ENCODE measurements at regions not wholly inside any gene's neighbourhood (a gene's known extent, or its start where the extent isn't known, plus 50 kb on each side); places are given as distances from the start of the nearest gene placed in this dataset.
A peak's percentile ranks its signal among the peaks of the same experiment; 100 is the strongest.
"Not testable (repeated sequence)": the region's sequence is repeated elsewhere in the genome, so short reads cannot be mapped to it uniquely, and the experiment has no call there.

DNA sequence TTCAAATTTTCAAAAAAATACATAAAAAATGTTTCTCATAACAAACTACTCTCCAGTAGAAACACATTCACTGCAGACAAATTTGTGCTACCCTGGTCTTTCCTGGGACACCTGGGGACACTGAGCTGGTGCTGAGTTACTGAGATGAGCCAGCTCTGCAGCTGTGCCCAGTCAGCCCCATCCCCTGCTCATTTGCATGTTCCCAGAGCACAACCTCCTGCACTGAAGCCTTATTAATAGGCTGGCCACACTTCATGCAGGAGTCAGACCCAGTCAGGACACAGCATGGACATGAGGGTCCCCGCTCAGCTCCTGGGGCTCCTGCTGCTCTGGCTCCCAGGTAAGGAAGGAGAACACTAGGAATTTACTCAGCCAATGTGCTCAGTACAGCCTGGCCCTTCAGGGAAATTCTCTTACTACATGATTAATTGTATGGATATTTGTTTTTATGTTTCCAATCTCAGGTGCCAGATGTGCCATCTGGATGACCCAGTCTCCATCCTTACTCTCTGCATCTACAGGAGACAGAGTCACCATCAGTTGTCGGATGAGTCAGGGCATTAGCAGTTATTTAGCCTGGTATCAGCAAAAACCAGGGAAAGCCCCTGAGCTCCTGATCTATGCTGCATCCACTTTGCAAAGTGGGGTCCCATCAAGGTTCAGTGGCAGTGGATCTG lies 1529.3 kb downstream of the RPIA start:
- DNase-seq (ENCODE audit: low read depth), result peak; percentile 36

DNA sequence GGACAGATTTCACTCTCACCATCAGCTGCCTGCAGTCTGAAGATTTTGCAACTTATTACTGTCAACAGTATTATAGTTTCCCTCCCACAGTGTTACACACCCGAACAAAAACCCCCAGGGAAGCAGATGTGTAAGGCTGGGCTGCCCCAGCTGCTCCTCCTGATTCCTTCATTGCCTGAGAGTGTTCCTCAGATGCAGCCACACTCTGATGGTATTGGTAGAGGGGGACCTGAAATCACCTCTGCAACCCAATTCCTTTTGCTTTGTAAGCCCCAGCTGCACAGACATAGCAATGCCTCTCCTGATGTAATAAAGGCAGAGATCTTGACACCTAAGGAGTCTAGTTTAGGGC lies 1529.8 kb downstream of the RPIA start:
- DNase-seq (ENCODE audit: low read depth), result no peak

DNA sequence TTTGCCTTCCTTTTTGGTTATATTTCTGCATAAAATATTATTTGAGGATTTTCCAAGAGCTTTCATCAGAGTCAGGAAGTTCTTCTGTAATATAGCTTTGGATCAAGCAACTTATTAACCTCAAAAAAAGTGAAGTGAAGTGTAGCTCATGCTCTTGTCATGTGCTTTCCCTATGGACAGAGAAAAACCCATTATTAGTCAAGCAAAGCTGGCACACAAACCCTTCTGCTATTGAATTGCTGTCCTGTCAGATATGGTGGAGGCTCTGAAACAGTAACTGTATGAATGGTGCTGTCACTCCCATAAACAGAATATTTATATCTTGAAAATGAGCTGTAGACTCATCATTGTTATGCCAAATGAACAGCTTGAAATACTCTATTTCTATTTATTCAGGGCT lies 1533.3 kb downstream of the RPIA start:
- not testable (repeated sequence) for DNase-seq (ENCODE audit: low read depth)

DNA sequence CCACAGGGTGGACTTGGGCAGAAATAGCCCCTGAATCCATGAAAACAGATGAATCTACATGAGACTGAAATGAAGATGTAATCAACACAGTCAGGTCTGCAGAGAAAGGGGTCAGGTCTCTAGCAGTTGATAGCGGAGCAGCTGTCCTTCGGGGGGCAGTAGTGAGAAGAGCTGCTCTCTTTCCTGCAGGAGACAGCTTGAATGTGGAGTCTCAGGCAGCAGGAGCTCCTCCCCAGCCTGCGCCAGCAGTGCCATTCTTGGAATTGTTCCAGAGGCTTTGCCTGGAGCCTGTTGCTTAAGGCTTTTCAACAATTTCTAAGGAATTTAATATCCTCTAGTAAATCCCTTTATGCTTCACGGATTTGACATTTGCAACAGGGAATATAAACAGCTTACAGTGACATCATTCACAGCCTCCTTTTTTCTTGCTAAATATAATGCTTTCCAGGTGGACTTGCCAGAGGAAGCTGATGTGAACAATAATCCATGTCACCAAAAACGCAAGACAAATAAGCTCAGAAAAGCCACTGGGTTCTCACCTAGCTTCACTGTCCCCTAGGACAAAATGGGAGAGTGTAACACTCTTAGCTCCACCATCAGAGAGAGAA lies 1535.1 kb downstream of the RPIA start:
- peak; percentile 17 for DNase-seq (ENCODE audit: low read depth)

DNA sequence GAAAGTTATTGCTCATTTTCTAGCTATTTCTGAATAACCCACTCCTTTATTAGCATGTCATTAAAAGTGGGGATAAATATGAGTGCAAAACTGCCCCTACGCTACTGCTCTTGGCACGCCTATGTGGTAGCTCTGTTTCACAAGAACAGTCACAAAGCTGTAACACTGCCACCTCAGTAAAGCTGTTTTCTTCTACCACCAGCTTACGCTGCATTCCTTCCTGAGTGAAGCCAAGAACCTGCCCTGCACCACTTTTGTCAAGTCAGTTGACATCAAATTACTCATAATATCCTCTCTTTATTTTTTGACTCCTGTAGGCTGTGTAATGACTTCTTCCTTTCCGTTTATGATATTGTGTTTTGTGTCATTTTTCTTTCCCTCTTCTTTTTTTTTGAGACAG lies 1539.7 kb downstream of the RPIA start:
- DNase-seq (ENCODE audit: low read depth), result not testable (repeated sequence)

DNA sequence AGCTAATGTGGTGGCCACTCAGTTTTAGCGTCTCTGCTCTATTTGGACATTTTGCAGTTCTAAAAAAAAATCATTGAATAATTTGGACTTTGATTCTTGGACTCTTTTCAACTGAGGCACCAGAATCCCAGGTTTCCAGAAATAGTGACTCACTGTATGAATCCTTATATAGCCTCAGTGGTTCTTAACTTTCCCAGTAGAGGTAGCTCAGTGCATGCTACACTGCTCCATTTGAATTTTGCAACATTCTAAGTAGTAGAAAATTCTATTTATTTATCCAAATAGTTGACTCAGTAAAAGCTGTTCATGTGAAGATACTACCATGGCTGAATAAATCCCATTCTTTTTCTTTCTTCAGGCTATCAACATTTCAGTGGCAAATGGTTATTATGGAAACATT lies 1544.0 kb downstream of the RPIA start:
- DNase-seq (ENCODE audit: low read depth), result not testable (repeated sequence)

DNA sequence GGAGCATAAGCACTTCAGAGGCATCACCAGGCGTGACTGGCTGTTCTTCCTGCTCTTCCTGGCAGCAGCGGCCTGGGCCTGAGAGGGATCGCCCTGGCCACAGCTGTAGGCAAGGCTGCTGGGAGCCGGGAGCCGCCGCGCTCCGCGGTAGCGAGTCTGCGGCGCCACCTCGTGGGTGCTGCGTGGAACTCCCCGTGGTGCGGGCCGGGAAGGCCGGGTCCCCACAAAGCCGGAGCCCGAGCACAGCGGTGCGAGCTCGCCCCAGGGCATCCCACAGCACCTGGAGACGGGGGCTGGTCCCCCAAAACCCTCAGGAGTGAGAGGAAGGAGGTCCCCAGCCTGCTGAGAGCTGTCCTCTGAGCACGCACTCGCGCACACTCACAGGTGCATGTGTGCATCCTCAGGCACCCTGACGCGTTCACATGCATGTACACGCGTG lies 1546.5 kb downstream of the RPIA start:
- peak; percentile 75 for DNase-seq (ENCODE audit: low read depth)

DNA sequence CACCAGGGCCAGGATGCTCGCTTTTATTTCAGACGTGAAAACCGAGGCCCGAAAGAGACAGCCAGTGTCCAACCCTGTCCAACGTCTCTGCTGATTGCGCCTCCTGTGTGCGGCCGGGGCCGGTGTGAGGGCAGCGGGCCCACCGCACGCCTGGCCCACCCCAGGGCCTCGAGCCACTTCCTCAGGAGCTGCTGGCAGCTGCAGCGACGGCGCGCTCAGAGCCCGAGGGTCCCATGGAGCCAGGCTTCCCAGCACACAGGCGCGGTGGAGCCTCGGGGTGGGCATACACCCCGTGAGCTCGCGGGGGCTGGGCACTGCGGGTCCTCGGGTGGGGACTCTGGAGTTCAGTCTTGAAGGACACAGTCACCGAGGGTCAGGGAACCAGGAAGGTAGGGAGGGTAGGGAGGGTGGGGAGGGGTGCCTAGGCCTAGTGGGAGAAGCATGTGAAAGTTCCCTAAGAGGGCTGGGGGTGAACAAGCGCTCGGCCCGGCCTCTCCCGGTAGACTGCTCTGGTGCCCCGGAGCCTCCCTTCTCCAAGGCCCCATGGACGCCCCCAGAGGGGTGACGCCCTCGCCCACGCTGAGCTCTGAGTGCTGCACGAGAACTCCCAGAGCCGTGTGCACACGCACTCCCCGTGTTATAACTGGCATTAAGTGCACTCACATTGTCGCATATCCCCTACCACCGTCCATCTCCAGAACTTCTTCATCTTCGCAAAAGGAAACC lies 1547.2 kb downstream of the RPIA start:
- not testable (repeated sequence) for DNase-seq (ENCODE audit: low read depth)

DNA sequence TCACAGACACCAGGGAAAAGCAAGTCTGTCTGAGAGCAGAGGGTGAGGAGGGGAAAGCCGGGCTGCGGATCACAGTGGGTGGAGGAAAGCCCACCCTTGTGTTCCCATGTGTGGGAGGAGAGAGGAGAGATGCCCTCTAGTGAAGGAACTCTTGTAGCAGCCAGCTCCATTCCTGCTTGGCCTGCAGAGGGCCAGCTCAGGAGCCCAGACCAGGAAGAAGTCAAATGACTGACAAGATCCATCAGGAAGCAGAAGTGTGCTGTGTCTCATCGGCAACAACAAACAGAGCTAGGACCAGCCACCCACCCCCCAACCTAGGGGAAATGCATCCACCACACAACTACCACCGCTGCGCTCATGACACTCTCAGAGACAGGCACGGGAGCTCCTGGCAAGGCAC lies 1548.3 kb downstream of the RPIA start:
- DNase-seq (ENCODE audit: low read depth), result peak; percentile 21

DNA sequence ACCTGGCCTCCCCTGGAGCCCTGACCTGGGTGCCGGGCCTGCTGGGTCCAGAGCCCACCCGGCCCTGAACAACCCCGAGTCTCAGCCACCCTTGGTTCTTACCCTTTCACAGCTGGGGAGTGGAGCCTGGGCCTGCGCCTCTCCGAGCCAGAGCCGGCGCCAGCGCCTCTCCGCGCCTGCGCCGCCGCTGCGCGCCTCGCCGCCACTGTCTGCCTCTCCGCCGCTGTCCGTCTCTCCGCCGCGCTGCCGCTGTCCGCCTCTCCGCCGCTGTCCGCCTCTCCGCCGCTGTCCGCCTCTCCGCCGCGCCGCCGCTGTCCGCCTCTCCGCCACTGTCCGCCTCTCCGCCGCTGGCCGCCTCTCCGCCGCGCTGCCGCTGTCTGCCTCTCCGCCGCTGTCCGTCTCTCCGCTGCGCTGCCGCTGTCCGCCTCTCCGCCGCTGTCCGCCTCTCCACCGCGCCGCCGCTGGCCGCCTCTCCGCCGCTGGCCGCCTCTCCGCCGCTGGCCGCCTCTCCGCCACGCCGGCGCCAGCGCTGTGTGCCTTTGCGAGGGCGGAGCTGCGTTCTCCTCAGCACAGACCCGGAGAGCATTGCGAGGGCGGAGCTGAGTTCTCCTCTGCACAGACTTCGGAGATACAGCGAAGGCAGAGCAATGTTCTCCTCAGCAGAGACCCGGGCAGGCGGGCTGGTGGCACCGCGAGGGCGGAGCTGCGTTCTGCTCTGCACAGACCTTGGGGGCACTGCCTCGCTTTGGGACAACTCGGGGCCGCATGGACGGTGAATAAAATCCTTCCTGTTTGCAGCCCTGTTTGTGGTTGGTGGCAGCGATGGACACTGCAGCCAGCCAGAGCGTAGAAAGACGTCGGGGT lies 1553.7 kb downstream of the RPIA start:
- peak; percentile 52 for DNase-seq (ENCODE audit: low read depth)

DNA sequence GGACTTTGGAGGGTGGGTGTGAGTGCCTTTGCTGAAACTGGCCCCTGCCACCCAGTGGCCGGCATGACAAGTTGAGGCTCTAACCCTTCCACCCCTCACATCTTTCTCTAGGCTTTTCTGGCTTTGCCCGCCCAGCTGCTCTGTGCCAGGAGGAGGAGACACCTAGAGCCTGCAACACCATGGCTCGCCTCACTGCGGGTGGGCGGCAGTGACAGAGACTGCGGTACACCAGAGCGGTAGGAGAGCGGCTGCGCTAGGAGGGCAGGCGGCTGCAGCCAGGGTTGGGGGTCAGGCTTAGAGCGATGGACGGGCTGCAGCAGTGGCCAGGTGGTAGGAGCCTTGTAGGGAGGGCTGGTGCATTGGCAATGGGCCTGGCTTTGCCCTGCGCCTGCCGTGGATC lies 1556.9 kb downstream of the RPIA start:
- DNase-seq (ENCODE audit: low read depth), result peak; percentile 15

DNA sequence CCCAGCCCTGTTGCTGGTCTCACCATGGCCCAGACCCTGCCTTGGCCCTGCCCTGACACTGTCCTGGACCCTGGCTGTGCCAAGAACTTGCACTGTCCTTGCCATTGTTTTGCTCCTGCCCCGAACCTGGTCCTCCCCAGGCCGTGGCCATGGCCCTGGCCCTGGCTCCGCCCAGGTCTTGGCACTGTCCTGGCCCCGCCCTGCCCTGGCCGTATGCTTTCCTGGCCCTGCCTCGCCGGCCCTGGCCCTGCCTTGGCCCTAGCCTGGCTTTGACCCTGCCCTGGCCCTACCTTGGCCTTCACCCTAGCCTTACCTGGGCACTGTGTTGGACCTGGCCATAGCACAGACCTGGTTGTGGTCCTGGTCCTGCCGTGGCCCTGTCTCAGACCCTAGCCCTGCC lies 1558.9 kb downstream of the RPIA start:
- not testable (repeated sequence) for DNase-seq (ENCODE audit: low read depth)

DNA sequence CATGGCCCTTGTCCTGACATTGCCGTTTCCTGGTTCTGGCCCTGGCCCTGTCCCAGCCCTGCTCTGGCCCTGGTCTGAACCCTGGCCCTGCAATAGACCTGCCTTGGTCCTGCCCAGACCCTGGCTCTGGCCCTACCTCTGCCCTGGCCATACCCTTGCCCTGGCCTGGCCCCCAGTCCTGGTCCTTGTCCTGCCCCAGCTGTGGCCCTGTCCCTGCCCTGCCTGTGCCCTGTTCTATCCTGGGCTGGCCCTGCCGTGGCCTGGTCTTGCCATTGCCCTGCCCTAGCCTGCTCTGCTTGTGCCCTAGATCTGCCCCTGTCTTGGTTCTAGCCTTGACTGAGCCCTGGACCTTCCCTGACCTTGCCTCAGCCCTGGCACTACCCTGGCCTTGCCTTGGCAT lies 1560.1 kb downstream of the RPIA start:
- DNase-seq (ENCODE audit: low read depth), result not testable (repeated sequence)

DNA sequence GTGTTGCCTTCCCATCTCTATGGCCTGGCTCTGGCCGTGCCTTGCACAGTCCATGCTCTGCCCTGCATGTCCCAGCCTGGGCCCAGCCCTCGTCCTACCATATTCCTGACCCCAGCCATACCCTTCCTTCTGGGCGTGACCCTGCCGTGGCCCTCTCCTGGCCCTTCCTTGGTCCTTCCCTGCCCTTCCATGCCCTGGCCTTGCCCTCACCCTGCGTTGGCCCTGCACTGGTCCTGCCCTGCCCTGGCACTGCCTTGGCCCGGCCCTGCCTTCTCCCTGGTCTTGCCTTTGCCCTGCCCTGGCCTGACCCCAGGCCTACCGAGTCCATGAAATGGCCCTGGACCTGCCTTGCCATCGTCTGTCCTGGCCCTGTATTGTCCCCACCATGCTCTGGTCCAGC lies 1561.8 kb downstream of the RPIA start:
- not testable (repeated sequence) for DNase-seq (ENCODE audit: low read depth)

DNA sequence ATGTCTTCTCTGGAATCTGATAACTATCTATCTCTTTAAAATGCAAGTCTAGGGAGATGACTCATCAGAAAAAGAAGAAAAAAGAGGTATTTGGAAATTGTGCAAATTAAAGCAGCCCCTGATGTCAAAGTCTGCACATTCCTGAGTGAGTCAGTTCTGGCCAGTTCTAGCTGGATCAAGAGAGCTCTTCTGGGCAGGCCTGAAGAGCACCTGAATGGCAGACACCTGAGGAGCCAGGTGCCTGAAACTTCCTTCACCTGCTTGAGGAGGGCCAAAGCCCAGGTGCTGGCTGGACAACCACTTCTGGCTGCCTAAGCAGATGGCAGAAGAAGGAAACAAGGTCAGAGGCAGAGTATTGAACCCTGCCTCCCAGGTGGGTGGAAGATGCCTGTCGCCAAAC lies 1575.4 kb downstream of the RPIA start:
- not testable (repeated sequence) for DNase-seq (ENCODE audit: low read depth)

DNA sequence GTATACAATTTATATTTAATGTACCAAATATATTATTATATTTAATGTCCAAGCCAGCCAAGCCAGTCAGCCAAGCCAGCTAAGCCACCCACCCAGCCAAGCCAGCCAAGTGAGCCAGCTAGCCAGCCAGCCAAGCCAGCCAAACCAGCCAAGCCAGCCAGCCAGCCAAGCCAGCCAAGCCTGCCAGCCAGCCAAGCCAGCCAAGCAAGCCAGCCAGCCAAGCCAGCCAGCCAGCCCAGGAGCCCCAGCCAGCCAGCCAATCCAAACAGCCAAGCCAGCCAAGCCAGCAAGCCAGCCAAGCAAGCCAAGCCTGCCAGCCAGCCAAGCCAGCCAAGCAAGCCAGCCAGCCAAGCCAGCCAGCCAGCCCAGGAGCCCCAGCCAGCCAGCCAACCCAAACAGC lies 1596.3 kb downstream of the RPIA start:
- not testable (repeated sequence) for DNase-seq (ENCODE audit: low read depth)

DNA sequence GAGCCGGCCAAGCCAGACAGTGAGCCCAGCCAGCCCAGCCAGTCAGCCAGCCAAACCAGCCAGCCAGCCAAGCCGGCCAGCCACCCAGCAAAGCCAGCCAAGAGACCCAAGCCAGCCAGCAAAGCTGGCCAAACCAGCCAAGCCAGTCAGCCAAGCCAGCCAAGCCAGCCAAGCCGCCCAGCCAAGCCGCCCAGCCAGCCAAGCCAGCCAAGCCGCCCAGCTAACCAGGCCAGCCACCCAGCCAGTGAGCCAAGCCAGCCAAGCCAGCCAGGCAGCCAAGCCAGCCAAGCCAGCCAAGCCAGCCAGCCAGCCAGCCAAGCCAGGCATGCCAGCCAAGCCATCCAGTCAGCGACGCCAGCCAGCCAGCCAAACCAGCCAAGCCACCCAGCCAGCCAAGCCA lies 1596.9 kb downstream of the RPIA start:
- DNase-seq (ENCODE audit: low read depth), result not testable (repeated sequence)

DNA sequence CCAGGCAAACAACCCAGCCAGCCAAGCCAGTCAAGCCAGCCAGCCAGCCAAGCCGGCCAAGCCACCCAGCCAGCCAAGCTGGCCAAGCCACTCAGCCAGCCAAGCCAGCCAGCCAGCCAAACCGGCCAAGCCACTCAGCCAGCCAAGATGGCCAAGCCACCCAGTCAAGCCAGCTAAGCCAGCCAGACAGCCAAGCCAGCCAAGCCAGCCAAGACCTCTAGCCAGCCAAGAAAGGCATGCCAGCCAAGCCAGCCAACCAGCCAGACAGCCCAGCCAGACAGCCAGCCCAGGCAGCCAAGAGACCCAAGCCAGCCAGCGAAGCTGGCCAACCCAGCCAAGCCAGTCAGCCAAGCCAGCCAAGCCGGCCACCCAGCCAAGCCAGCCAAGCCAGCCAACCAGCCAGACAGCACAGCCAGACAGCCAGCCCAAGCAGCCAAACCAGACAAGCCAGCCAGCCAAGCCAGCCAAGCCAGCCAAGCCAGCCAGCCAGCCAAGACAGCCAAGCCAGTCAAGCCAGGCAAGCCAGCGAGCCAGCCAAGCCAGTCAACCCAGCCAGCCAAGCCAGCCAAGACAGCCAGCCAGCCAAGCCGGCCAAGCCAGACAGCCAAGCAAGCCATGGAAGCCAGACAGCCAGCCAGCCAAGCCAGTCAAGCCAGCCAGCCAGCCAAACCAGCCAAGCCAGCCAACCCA lies 1598.0 kb downstream of the RPIA start:
- not testable (repeated sequence) for DNase-seq (ENCODE audit: low read depth)

DNA sequence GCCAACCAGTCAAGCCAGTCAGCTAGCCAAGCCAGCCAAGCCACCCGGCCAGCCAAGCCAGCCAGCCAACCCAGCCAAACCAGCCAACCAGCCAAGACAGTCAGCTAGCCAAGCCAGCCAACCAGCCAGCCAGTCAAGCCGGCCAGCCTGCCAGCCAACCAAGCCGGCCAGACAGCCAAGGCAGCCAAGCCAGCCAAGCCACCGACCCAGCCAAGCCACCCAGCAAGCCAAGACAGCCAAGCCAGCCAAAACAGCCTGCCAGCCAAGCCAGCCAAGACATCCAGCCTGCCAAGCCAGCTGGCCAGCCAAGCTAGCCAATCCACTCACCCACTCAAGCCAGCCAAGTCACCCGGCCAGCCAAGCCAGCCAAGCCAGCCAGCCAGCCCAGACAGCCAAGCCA lies 1599.2 kb downstream of the RPIA start:
- not testable (repeated sequence) for DNase-seq (ENCODE audit: low read depth)

DNA sequence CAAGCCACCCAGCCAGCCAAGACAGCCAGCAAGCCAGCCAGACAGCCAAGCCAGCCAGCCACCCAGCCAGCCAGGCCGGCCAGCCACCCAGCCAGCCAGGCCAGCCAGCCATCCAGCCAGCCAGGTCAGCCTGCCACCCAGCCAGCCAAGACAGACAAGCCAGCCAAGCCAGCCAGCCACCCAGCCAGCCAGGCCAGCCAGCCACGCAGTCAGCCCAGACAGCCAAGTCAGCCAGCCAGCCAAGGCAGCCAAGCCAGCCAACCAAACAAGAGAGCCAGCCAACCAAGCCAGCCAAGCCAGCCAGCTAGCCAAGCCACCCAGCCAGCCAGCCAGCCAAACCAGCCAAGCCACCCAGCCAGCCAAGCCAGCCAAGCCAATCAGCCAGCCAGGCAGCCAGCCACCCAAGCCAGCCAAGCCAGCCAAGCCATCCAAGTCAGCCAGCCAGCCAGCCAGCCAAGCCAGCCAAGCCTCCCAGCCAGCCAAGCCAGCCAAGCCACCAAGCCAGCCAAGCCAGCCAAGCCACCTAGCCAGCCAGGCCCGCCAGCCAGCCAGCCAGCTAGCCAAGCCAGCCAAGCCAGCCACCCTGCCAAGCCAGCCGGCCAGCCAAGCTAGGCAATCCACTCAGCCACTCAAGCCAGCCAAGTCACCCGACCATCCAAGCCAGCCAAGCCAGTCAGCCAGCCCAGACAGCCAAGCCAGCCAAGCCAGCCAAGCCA lies 1599.9 kb downstream of the RPIA start:
- not testable (repeated sequence) for DNase-seq (ENCODE audit: low read depth)

DNA sequence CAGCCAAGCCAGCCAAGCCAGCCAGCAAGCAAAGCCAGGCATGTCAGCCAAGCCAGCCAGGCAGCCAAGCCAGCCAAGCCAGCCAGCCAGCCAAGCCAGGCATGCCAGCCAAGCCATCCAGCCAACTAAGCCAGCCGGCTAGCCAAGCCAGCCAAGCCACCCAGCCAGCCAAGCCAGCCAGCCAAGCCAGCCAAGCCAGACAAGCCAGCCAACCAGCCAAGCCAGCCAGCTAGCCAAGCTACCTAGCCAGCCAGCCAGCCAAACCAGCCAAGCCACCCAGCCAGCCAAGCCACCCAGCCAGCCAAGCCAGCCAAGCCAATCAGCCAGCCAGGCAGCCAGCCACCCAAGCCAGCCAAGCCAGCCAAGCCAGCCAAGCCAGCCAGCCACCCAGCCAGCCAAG lies 1600.5 kb downstream of the RPIA start:
- not testable (repeated sequence) for DNase-seq (ENCODE audit: low read depth)
